ENCODE measurements at regions not wholly inside any gene's neighbourhood (a gene's known extent, or its start where the extent isn't known, plus 50 kb on each side); places are given as distances from the start of the nearest gene placed in this dataset.

DNA sequence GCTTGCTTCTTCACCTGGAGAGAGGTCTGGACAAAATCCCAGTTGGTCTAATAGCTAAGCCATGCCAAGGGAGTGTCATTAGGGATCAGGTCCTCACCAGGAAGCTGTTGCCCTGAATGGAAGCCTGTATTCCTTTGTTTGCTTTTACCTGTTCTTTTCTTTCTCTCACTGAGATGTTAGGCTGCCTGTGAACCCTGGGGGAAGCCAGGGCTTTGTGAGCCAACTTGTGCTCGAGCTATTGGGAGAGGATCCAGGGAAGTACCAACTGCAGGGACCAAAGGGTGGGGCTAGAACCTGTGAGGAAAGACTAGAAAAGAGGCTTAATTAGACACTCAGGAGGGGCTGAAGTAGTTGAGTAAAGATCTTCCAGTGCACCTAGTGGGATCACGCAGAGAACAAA, 451.2 kb upstream of the TLE4 start:
- H3K27me3 ChIP-seq (replicated peaks) = no peaks in the 10 kb centered on the region
- H3K27ac ChIP-seq = no peak overlapping the region
- no peak for DNase-seq
- H3K36me3 ChIP-seq (replicated peaks) = no peaks in the 10 kb centered on the region
- H3K4me3 ChIP-seq (ENCODE audit: low read depth, low read length) = no peak overlapping the region
- in situ Hi-C loops (cut with HindIII; ENCODE audit: low pct_ligation_motif_present, low sequenced_read_pairs) = no loop called here
- TF ChIP-seq, protein P1, sequence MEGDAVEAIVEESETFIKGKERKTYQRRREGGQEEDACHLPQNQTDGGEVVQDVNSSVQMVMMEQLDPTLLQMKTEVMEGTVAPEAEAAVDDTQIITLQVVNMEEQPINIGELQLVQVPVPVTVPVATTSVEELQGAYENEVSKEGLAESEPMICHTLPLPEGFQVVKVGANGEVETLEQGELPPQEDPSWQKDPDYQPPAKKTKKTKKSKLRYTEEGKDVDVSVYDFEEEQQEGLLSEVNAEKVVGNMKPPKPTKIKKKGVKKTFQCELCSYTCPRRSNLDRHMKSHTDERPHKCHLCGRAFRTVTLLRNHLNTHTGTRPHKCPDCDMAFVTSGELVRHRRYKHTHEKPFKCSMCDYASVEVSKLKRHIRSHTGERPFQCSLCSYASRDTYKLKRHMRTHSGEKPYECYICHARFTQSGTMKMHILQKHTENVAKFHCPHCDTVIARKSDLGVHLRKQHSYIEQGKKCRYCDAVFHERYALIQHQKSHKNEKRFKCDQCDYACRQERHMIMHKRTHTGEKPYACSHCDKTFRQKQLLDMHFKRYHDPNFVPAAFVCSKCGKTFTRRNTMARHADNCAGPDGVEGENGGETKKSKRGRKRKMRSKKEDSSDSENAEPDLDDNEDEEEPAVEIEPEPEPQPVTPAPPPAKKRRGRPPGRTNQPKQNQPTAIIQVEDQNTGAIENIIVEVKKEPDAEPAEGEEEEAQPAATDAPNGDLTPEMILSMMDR (IDR thresholded peaks at IDR 0.05; ENCODE audit: low read depth, low read length, missing control alignments) = no peak

DNA sequence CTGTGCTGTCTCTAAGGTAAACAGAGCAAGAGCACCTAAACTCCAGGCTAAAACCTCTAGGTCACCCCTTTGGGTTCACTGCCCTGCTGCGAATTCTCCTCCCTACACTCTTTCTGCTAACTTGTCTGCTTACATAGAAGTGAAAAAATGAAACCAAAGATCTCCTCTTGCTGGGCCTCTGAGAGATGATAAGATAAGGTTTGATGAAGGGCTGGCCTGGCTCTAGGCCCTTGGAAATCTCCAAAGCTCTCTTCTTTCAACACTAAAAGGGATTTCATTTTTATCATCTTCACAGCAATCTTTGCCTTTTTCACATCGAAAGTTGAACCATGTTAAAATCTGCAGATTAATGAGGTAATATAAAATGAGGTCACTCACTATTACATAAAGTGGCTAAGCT, 450.8 kb upstream of the TLE4 start:
- H3K27ac ChIP-seq = no peak overlapping the region
- TF ChIP-seq, protein P1 (IDR thresholded peaks at IDR 0.05; ENCODE audit: low read depth, low read length, missing control alignments) = no peak
- no peaks in the 10 kb centered on the region for H3K27me3 ChIP-seq (replicated peaks)
- no peak for DNase-seq
- in situ Hi-C loops (cut with HindIII; ENCODE audit: low pct_ligation_motif_present, low sequenced_read_pairs) = no loop called here
- H3K36me3 ChIP-seq (replicated peaks) = no peaks in the 10 kb centered on the region
- H3K4me3 ChIP-seq (ENCODE audit: low read depth, low read length) = no peak overlapping the region

DNA sequence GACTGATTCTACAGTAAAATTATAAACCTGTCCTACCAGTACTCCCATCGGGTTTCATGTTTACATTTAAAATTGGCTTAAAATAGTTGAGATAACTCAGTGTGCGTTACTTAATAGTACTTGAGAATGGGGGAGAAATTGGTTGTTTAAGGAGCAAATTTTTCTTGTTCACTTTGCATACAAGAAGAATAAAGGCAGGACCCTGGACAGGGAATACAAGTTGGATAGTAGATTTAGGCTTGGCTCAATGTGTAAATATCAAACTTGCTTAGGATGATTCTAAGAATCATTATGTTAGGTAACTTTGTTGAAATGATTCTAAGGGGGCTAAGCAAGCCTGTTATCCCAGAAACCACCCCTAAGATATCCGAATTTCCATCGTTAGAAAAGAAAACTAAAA, 448.4 kb upstream of the TLE4 start:
- Histone ChIP-seq H3K4me3 (ENCODE audit: low read depth, low read length) (no peak overlapping the region), H3K36me3 (replicated peaks) (no peaks in the 10 kb centered on the region), H3K27me3 (replicated peaks) (no peaks in the 10 kb centered on the region), H3K27ac (no peak overlapping the region)
- no peak for DNase-seq
- in situ Hi-C loops (cut with HindIII; ENCODE audit: low pct_ligation_motif_present, low sequenced_read_pairs) = no loop called here
- TF ChIP-seq, protein P1 (IDR thresholded peaks at IDR 0.05; ENCODE audit: low read depth, low read length, missing control alignments) = no peak

DNA sequence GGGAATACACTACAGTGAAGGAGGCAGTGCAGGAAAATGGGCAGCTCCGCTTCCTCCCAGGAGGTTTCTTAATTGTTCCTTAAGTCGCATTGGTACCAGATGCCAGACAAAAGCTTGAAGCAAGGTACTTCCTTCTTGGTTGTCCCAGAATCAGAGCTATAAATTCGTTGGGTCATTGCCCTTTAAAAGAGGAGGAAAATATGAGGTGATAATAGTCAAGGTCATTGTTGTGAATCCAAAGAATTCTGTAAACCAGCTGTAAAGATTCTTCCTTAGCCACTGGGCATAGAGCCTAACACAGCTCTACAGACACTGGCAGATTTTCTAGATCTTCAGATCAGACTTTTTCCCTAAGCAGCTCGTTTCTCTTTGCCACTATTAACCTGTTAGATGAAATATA, 444.1 kb upstream of the TLE4 start:
- no peaks in the 10 kb centered on the region for H3K27me3 ChIP-seq (replicated peaks)
- in situ Hi-C loops (cut with HindIII; ENCODE audit: low pct_ligation_motif_present, low sequenced_read_pairs) = no loop called here

DNA sequence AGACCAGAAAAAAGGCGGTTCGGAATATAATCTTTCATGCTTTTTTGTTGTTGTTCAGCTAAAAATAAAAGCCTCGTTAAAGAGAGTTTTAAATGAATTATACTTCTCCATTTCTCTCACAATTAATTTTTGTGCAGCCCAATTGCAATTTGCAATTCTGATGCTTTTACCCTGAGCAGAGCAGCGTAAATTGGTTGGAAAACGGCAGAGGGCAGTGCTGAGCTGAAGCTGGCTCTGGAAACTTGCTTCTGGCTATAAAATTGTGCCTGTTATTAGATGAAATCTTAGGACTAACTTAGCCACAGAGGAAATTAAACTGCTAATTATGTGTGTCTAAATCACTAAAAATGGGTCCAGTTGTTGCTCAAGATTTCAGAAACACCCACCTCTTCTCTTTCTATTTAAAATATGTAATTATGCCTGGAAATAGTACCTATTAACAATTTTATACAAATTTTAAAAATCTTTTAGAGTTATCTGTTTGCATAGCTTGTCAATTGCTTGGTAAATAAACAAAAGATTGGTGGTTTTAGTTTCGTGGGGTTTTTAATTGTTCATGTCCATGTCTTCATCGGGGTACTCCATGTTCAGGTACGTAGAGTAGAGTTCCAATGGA, 441.8 kb upstream of the TLE4 start:
- H3K36me3 ChIP-seq (replicated peaks) = no peaks in the 10 kb centered on the region
- in situ Hi-C loops (cut with HindIII; ENCODE audit: low pct_ligation_motif_present, low sequenced_read_pairs) = no loop called here
- TF ChIP-seq, protein P1 (IDR thresholded peaks at IDR 0.05; ENCODE audit: low read depth, low read length, missing control alignments) = peak; percentile 95
- H3K4me3 ChIP-seq (ENCODE audit: low read depth, low read length) = no peak overlapping the region
- no peaks in the 10 kb centered on the region for H3K27me3 ChIP-seq (replicated peaks)
- peak; percentile 66 for DNase-seq
- H3K27ac ChIP-seq = no peak overlapping the region

More for the DNA sequence above, 444.1 kb upstream of the TLE4 start:
- H3K27ac ChIP-seq = no peak overlapping the region
- TF ChIP-seq, protein P1 (IDR thresholded peaks at IDR 0.05; ENCODE audit: low read depth, low read length, missing control alignments) = no peak
- H3K4me3 ChIP-seq (ENCODE audit: low read depth, low read length) = no peak overlapping the region
- DNase-seq = no peak
- no peaks in the 10 kb centered on the region for H3K36me3 ChIP-seq (replicated peaks)

DNA sequence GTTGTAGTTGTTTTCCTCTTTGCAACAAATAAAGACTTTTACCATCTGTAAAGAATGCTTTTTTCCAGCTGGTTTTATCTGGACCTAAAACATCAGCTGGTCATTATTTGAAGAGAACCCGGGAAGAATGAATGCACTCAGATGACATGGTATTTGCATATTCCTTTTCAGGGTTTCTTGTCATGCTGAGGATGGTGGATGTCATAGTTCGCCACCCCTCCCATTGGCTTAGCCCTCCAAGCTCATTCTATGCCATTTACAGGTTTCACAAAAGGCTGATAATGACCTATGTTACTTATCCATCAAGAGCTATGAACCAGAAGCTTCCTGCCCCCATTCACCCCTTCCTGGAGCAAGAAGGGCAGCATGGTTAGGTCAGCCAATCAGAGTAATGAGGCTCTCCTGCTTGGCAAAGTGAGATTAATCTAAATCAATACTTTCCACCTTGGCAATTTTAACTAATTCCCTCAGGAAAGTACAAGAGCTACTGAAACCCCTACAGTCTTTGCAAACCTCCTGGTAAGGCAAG, 440.5 kb upstream of the TLE4 start:
- no peaks in the 10 kb centered on the region for H3K36me3 ChIP-seq (replicated peaks)
- TF ChIP-seq, protein P1 (IDR thresholded peaks at IDR 0.05; ENCODE audit: low read depth, low read length, missing control alignments) = no peak
- no peaks in the 10 kb centered on the region for H3K27me3 ChIP-seq (replicated peaks)
- in situ Hi-C loops (cut with HindIII; ENCODE audit: low pct_ligation_motif_present, low sequenced_read_pairs) = no loop called here
- DNase-seq = no peak
- no peak overlapping the region for H3K4me3 ChIP-seq (ENCODE audit: low read depth, low read length)
- no peak overlapping the region for H3K27ac ChIP-seq
